ENCODE measurements at regions not wholly inside any gene's neighbourhood (a gene's known extent, or its start where the extent isn't known, plus 50 kb on each side); places are given as distances from the start of the nearest gene placed in this dataset.

DNA sequence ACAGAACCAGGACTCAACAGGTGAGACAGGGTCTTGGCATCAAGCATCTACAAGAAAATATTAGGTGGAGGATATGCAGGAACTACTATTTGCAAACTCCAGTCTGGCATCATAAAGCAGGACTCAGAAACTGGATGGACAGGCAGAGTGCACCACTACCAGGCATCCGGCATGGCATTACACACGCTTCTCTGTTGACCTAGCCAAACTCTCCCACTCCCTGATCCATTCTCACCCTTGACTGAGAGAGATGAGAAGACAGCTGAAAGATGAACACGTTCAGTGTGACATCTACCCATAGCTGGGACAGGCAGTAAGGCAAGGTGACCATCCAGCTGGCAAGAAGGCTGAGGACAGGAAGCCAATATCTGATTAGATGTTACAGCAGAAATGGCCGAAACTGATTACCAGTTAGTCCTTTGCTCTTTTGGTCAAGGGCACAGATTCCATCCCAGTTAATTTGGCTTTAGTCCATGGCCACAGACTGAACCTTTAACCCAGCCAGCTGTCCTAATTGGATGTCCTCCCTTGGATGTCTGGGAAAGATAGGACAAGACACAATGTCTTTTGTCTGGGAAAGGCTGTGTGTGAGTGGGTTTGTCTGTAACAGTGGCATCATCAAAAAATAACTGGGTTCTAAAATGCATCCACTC lies 71.6 kb downstream of the BBS10 start:
- no peak for TF ChIP-seq POLR2A (IDR thresholded peaks at IDR 0.05)
- TF ChIP-seq, protein P1, sequence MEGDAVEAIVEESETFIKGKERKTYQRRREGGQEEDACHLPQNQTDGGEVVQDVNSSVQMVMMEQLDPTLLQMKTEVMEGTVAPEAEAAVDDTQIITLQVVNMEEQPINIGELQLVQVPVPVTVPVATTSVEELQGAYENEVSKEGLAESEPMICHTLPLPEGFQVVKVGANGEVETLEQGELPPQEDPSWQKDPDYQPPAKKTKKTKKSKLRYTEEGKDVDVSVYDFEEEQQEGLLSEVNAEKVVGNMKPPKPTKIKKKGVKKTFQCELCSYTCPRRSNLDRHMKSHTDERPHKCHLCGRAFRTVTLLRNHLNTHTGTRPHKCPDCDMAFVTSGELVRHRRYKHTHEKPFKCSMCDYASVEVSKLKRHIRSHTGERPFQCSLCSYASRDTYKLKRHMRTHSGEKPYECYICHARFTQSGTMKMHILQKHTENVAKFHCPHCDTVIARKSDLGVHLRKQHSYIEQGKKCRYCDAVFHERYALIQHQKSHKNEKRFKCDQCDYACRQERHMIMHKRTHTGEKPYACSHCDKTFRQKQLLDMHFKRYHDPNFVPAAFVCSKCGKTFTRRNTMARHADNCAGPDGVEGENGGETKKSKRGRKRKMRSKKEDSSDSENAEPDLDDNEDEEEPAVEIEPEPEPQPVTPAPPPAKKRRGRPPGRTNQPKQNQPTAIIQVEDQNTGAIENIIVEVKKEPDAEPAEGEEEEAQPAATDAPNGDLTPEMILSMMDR (IDR thresholded peaks at IDR 0.05), result no peak
- no peak for TF ChIP-seq POLR2AphosphoS5 (IDR thresholded peaks at IDR 0.05)
